Astrocyte of the spinal cord (primary cell): ENCODE measurements at regions not wholly inside any gene's neighbourhood (a gene's known extent, or its start where the extent isn't known, plus 50 kb on each side); places are given as distances from the start of the nearest gene placed in this dataset.

Source experiments
- DNase-seq: peaks from one replicate; pipeline ENCODE4 v3.0.0; 2011; ENCODE audit warnings: low read depth, low spot score
- H3K4me3 ChIP-seq: 2 replicates; pipeline ENCODE4 v1.5.1; 2011; ENCODE audit warnings: low read depth, mild to moderate bottlenecking, low read length, moderate library complexity
- CTCF ChIP-seq: IDR thresholded peaks from 2 replicates; pipeline ENCODE4 v1.5.1; 2012; ENCODE audit warnings: low read depth, mild to moderate bottlenecking, low read length, inconsistent platforms
- in situ Hi-C: cut with HindIII; loops from 2 replicates; pipeline ENCODE4 v1.10.0; 2017; ENCODE audit warnings: low sequenced_read_pairs

- no peak overlapping the region for H3K4me3 ChIP-seq
- in situ Hi-C loops, result no loop called here
- TF ChIP-seq CTCF, result no peak
- DNase-seq, result no peak
Measured at GRCh38 chr20:55755861-55756260, 249.5 kb downstream of the CBLN4 start.

GRCh38 chr20:55755411-55755810 is 249.9 kb downstream of the CBLN4 start:
- no peak overlapping the region for H3K4me3 ChIP-seq
- no peak for TF ChIP-seq CTCF
- DNase-seq, result no peak
- in situ Hi-C loops, result no loop called here

GRCh38 chr20:55746723-55747122 is 258.6 kb downstream of the CBLN4 start:
- no peak for TF ChIP-seq CTCF
- in situ Hi-C loops, result no loop called here
- H3K4me3 ChIP-seq, result no peak overlapping the region
- no peak for DNase-seq

GRCh38 chr20:55745840-55746239 is 259.5 kb downstream of the CBLN4 start:
- in situ Hi-C loops, result no loop called here
- no peak for DNase-seq
- TF ChIP-seq CTCF, result no peak
- no peak overlapping the region for H3K4me3 ChIP-seq

GRCh38 chr20:55744896-55745295 is 260.4 kb downstream of the CBLN4 start:
- in situ Hi-C loops, result no loop called here
- DNase-seq, result no peak
- H3K4me3 ChIP-seq, result no peak overlapping the region
- no peak for TF ChIP-seq CTCF

GRCh38 chr20:55741801-55742200 is 263.5 kb downstream of the CBLN4 start:
- no peak for DNase-seq
- in situ Hi-C loops, result no loop called here
- H3K4me3 ChIP-seq, result no peak overlapping the region
- no peak for TF ChIP-seq CTCF

- TF ChIP-seq CTCF, result no peak
- no peak overlapping the region for H3K4me3 ChIP-seq
- in situ Hi-C loops, result no loop called here
- no peak for DNase-seq
Measured at GRCh38 chr20:55740076-55740475, 265.2 kb downstream of the CBLN4 start.
